ENCODE measurements at regions not wholly inside any gene's neighbourhood (a gene's known extent, or its start where the extent isn't known, plus 50 kb on each side); places are given as distances from the start of the nearest gene placed in this dataset.
"Not testable (repeated sequence)": the region's sequence is repeated elsewhere in the genome, so short reads cannot be mapped to it uniquely, and the experiment has no call there.

DNA sequence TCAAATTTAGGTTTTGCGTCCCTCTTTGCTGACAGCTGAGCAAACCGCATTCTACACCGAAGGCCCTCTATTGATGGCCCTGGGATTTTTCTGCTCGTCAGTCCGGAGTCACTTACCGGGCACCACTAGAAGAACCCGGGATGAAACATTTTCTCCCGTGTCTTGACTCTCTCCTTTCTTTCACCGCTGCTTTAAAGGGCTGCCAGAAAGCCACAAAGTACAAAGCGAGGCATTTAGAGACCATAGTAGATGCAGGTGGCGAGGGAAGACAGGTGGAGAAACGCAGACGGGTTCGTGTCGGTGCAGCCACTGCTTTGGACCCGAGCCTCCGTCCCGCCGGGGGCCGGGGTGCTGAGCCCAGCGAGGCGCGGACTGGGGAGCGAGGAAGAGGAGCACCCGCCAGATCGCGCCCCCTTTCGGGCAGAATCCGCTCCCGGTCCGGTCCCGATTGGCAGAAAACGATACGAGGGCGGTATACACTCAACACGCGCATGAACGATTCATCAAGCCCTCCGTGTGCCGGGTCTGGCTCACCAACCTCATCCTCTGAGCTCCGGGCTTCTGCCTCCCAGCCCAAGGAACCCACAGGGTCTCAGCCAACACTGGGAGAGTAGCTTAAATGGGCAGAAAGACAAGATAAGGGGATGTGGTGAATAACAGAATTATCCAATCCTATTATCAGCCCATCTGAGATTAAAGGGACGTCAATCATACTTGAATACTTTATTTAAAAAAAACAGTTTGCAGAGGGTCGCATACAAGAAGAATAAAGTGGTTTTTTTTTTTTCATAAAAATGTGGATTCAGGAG, 84.9 kb downstream of the TRIM27 start:
- intact Hi-C loops (cut with DNase I; ENCODE audit: low total_unique reads), result loop anchor here (10.0 kb wide), 1 partner anchor 176 kb away; no protein-coding TSS in a partner anchor
- TF ChIP-seq, protein P1, sequence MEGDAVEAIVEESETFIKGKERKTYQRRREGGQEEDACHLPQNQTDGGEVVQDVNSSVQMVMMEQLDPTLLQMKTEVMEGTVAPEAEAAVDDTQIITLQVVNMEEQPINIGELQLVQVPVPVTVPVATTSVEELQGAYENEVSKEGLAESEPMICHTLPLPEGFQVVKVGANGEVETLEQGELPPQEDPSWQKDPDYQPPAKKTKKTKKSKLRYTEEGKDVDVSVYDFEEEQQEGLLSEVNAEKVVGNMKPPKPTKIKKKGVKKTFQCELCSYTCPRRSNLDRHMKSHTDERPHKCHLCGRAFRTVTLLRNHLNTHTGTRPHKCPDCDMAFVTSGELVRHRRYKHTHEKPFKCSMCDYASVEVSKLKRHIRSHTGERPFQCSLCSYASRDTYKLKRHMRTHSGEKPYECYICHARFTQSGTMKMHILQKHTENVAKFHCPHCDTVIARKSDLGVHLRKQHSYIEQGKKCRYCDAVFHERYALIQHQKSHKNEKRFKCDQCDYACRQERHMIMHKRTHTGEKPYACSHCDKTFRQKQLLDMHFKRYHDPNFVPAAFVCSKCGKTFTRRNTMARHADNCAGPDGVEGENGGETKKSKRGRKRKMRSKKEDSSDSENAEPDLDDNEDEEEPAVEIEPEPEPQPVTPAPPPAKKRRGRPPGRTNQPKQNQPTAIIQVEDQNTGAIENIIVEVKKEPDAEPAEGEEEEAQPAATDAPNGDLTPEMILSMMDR (IDR thresholded peaks at IDR 0.05), result peak in 5 of 7 experiments; percentile 27 to 57 (median 40)
- TF ChIP-seq POLR2AphosphoS5 (IDR thresholded peaks at IDR 0.05), result no peak
- TF ChIP-seq EP300 (IDR thresholded peaks at IDR 0.05), result no peak
- TF ChIP-seq POLR2A (IDR thresholded peaks at IDR 0.05), result no peak
- H3K36me3 ChIP-seq, result no peaks in the 10 kb centered on the region
- H3K9me3 ChIP-seq, result no peaks in the 10 kb centered on the region
- peak; percentile 77 to 92 for DNase-seq
- H3K27me3 ChIP-seq, result peaks cover 0 to 53% (median 14%) of the 10 kb centered on the region in 3 donors
- WGBS, 5 donors, result 0 to 1% (median 0%) methylated on average over 31 to 43 of the region's 43 CpGs
- peak overlapping the region; percentile 60 to 68 (median 63) for H3K4me3 ChIP-seq
- H3K4me1 ChIP-seq, result peaks cover 0 to 28% (median 22%) of the 10 kb centered on the region in 4 donors
- peak overlapping the region; percentile 67 to 84 (median 75) for H3K27ac ChIP-seq

- H3K9me3 ChIP-seq, result no peaks in the 10 kb centered on the region
- peaks cover 0 to 53% (median 8%) of the 10 kb centered on the region in 3 donors for H3K27me3 ChIP-seq
- H3K36me3 ChIP-seq, result no peaks in the 10 kb centered on the region
- H3K27ac ChIP-seq, result peak overlapping the region in 2 of 5 donors; percentile 75 to 84
- DNase-seq, result no peak
- TF ChIP-seq POLR2A (IDR thresholded peaks at IDR 0.05), result no peak
- TF ChIP-seq EP300 (IDR thresholded peaks at IDR 0.05), result no peak
- TF ChIP-seq POLR2AphosphoS5 (IDR thresholded peaks at IDR 0.05), result no peak
- TF ChIP-seq, protein P1 (IDR thresholded peaks at IDR 0.05), result no peak
- intact Hi-C loops (cut with DNase I; ENCODE audit: low total_unique reads), result loop anchor here (10.0 kb wide), 1 partner anchor 175 kb away; no protein-coding TSS in a partner anchor
- peak overlapping the region; percentile 60 to 68 (median 63) for H3K4me3 ChIP-seq
- WGBS, 5 donors, result 12 to 16% (median 15%) methylated on average over 9 of the region's 9 CpGs
- peaks cover 0 to 28% (median 22%) of the 10 kb centered on the region in 4 donors for H3K4me1 ChIP-seq
Measured at GRCh38 chr6:28839443-28840120, 84.2 kb downstream of the TRIM27 start.

DNA sequence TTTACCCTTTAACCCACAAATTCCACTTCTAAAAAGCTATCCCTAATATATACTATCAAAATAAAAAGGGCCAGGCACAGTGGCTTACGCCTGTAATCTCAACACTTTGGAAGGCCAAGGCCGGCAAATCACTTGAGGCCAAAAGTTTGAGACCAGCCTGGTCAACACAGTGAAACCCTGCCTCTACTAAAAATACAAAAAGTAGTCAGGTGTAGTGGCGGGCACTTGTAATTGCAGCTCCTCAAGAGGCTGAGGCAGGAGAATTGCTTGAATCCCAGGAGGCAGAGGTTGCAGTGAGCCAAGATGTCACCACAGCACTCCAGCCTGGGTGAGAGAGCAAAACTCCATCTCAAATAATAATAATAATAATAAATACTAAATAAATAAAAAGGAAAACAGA, 82.5 kb downstream of the TRIM27 start:
- Histone ChIP-seq H3K4me3 (no peak overlapping the region), H3K36me3 (no peaks in the 10 kb centered on the region), H3K27me3 (peaks cover 0 to 49% (median 8%) of the 10 kb centered on the region in 3 donors), H3K9me3 (no peaks in the 10 kb centered on the region), H3K27ac (no peak overlapping the region), H3K4me1 (peaks cover 0 to 28% (median 22%) of the 10 kb centered on the region in 4 donors)
- TF ChIP-seq POLR2A (IDR thresholded peaks at IDR 0.05), result no peak
- TF ChIP-seq, protein P1 (IDR thresholded peaks at IDR 0.05), result no peak
- no peak for TF ChIP-seq POLR2AphosphoS5 (IDR thresholded peaks at IDR 0.05)
- TF ChIP-seq EP300 (IDR thresholded peaks at IDR 0.05), result no peak
- DNase-seq, result no peak
- 52 to 60% (median 55%) methylated on average over 3 of the region's 3 CpGs for WGBS, 5 donors
- intact Hi-C loops (cut with DNase I; ENCODE audit: low total_unique reads), result no loop called here

GRCh38 chr6:28848756-28849155, 75.0 kb downstream of the TRIM27 start:
- H3K4me3 ChIP-seq; H3K27ac ChIP-seq; H3K9me3 ChIP-seq; DNase-seq; intact Hi-C loops (cut with DNase I; ENCODE audit: low total_unique reads); H3K36me3 ChIP-seq; H3K4me1 ChIP-seq: not testable (repeated sequence)
- WGBS, 5 donors, result 69 to 77% (median 73%) methylated on average over 6 to 7 of the region's 7 CpGs
- H3K27me3 ChIP-seq, result peaks cover 0 to 45% (median 0%) of the 10 kb centered on the region in 3 donors

Small RNA genes in the stretch of these regions (small RNA-seq; reads per million reads assigned to genes)
- 0 reads per million in 4 donors for gene AL121932.1

Measured in stomach (tissue), 8 donors.